HG02885 (cell line): ENCODE measurements at regions not wholly inside any gene's neighbourhood (a gene's known extent, or its start where the extent isn't known, plus 50 kb on each side); places are given as distances from the start of the nearest gene placed in this dataset.
"Not testable (repeated sequence)": the region's sequence is repeated elsewhere in the genome, so short reads cannot be mapped to it uniquely, and the experiment has no call there.

Source experiments
- ATAC-seq: cut with Tn5 transposase; IDR thresholded peaks from one replicate; pipeline ENCODE4 v1.9.1; 2021; ENCODE audit warnings: mild to moderate bottlenecking; ENCODE audit not compliant: unreplicated experiment, poor library complexity

GRCh38 chr4:19197838-19198237, 1053.9 kb upstream of the SLIT2 start:
- ATAC-seq: not testable (repeated sequence)

GRCh38 chr4:19195696-19196095, 1056.0 kb upstream of the SLIT2 start:
- no peak for ATAC-seq

DNA sequence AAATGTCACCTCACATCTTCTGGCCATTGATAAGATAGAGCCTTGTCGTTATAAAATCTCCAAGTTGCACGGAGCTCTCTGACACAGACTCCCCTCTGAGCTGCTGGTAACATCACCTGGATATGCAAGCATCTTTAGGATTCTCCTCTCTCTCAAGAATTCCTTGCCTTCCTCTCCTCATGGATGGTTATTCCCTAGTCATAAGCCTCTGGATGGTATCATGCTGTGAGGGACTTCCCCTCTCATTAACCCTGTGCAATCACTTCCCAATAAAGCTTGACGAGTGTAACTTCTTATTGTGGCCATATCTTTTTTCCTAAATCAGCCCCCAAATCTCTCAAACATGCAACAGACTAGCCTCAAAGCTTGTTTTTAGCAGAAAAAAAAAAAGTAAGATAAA, 1057.0 kb upstream of the SLIT2 start:
- ATAC-seq: no peak

DNA sequence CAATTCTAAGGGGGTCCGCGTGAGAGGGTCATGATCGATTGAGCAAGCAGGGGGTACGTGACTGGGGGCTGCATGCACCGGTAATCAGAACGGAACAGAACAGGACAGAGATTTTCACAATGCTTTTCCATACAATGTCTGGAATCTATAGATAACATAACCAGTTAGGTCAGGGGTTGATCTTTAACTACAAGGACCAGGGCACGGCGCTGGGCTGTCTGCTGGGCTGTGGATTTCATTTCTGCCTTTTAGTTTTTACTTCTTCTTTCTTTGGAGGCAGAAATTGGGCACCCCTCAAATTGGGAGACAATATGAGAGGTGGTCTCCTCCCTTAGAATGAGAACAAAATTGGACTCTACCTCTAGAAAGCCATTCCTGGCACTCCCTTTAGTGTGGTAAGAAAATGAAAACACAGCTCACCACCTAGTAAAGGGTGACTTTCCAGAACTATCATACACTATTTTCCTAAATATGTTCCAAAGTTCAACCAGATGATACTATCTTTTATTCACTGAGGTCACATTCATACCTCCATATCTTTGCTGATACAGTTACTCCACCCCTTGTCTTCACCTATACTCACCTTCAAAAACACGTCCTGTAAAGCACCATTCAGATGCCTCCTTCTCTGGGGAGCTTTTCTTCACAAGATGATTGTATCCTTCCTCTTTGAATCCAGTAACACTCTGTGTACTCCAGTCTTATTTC, 1058.3 kb upstream of the SLIT2 start:
- no peak for ATAC-seq

GRCh38 chr4:19191979-19192650, 1059.6 kb upstream of the SLIT2 start:
- no peak for ATAC-seq

DNA sequence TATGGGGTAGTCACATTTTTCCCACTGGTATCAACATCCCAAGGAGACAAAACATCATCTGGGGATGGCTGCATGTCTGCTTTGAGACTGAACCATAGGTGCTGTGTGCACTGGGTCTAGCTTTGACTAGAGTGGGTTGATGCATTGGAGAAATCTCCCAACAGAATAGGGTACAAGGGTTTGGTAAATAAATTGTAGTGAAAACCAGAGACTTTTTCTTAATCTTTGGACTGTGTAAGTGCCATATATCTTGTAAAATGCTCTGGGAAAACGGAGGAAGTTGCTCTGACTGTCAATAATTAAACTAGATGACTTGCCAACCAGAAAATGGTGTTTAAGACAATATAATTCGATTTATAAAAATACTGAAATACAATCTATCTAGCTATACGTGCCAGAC, 1064.0 kb upstream of the SLIT2 start:
- ATAC-seq: no peak

- no peak for ATAC-seq
Observed at GRCh38 chr4:19187096-19187495, 1064.6 kb upstream of the SLIT2 start.

- ATAC-seq: not testable (repeated sequence)
Observed at GRCh38 chr4:19181631-19182030, 1070.1 kb upstream of the SLIT2 start.

- ATAC-seq: no peak
Observed at GRCh38 chr4:19178835-19179234, 1072.9 kb upstream of the SLIT2 start.

DNA sequence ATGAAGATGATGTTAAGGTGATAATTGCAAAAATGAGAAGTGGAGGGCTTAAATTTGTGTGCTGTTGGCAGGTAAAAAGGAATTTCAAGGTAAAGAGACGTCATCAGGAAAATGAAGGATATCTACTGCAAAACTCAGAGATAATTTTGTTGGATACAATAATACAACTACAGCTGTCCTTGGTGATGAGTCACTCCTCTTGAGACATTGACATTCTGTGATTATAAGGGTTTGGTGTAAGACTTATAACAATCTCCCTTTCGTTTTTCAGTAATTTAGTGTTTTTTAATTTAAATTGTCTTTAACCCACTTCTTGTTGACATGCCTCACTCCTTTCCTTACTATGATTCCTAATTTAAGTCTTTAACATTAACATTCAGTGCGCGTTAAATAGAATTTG, 1074.1 kb upstream of the SLIT2 start:
- no peak for ATAC-seq

DNA sequence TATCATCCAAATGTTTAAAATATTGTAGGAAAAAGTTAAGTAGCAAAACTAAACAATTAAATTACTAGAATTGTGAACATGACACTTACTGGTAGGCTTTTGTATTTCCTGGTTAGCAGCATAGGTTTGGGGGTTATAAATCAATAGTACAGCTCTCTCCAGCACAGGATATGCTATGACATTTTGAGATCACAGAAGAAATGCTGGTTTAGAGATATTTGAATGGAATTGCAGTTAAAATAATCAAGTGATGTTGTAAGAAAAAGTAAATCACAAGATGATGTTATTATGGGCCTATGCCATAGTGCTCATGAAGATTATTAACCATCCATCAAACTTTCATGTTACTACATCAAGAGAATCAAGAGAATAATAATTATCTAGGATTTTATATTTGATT, 1079.9 kb upstream of the SLIT2 start:
- ATAC-seq: no peak

DNA sequence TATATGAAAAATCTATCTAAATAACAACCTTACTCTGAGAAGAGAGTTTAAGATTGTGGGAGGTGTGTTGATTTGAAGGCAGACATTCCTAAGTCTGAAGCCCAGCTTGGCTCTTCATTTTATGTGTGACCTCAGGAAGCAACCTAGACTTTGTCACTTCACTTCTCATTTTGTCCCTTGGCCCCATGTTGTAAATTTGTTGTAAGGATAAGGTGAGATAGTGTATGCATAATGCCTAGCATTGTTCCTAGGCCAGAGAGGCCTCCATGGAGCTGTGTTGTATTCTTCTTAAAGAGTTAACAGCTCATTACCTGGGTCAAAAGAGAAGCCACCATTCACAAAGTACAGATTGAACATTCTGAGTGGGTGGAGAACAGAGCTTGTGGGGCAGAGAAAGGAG, 1084.4 kb upstream of the SLIT2 start:
- no peak for ATAC-seq

DNA sequence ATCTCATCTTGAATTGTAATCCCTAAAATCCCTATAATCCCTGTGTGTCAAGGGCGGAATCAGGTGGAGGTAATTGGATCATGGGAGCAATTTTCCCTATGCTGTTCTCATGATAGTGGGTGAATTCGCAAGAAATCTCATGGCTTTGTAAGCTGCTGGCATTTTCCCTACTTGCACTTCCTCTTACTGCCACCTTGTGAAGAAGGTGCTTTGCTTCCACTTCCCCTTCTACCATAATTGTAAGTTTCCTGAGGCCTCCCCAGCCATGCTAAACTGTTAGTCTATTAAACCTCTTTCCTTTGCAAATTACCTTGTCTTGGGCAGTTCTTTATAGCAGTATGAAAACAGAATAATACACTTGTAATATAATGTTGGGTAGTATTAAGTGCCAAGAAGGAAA, 1087.4 kb upstream of the SLIT2 start:
- ATAC-seq: no peak

- ATAC-seq: no peak
Observed at GRCh38 chr4:19159874-19160273, 1091.8 kb upstream of the SLIT2 start.

- no peak for ATAC-seq
Observed at GRCh38 chr4:19158107-19158809, 1093.4 kb upstream of the SLIT2 start.

GRCh38 chr4:19156786-19157185, 1094.9 kb upstream of the SLIT2 start:
- no peak for ATAC-seq

GRCh38 chr4:19155568-19155967, 1096.1 kb upstream of the SLIT2 start:
- no peak for ATAC-seq

- ATAC-seq: not testable (repeated sequence)
Observed at GRCh38 chr4:19154267-19154666, 1097.4 kb upstream of the SLIT2 start.

DNA sequence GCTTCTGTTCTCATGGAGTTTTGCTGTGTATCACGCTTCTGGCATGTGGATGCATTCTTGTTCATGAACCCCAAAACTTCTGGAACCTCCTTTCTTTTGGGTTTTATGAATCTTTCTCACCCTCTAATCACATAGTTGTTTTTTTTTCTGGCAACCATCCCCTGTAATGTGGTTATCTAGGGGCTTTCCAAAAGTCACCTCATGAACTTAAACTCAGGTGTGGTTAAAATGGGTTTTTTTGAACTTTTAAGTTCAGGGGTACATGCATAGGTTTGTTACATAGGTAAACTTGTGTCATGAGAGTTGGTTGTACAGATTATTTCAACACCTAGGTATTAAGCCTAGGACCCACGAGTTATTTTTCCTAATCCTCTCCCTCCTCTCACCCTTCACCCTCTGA, 1099.4 kb upstream of the SLIT2 start:
- ATAC-seq: peak; percentile 38

DNA sequence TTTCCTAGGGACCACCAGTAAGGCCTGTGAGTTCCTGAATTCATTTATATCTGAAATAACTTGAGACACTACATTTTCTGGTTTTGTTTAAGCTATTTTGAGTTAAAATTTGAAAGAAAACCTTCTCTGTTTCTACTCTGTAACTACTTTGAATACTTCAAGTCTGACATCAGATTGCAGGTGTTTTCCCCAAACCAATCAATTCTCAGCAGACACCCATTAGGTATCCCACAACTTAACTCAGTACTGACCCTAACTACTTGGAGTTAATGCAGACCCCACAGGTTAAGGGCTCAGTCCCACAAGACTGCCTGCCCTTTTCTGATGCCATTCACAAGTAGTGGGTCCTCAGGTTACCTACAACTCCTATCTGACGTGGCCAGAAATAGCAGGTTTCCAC, 1100.0 kb upstream of the SLIT2 start:
- peak; percentile 37 for ATAC-seq

DNA sequence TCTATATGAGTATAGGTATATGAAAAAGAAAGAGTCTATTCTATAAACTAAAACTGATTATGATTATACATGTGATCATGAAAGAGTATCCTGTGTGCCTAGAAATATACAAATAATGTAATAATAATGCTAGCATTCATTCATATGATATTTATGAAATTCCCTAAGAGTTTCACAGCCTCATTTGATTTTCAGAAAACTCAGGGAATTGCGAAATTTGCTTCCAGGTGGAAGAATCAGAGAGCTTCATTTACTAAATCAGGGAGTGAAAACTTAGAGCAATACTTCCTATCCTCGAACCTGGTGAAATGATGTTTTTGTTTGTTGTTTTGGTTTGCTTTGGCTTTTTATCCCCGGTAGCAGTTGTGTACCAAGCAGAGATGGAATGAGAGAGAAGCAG, 1105.7 kb upstream of the SLIT2 start:
- ATAC-seq: no peak
